ENCODE measurements at regions not wholly inside any gene's neighbourhood (a gene's known extent, or its start where the extent isn't known, plus 50 kb on each side); places are given as distances from the start of the nearest gene placed in this dataset.
A peak's percentile ranks its signal among the peaks of the same experiment; 100 is the strongest.

GRCh38 chr11:64477675-64478074 lies 78.1 kb upstream of the SLC22A11 start:
- TF ChIP-seq EP300 (IDR thresholded peaks at IDR 0.05; ENCODE audit: borderline replicate concordance) (no peak), RAD21 (IDR thresholded peaks at IDR 0.05; ENCODE audit: low read depth) (no peak), MAX (IDR thresholded peaks at IDR 0.05) (no peak)
- TF ChIP-seq, protein P1, sequence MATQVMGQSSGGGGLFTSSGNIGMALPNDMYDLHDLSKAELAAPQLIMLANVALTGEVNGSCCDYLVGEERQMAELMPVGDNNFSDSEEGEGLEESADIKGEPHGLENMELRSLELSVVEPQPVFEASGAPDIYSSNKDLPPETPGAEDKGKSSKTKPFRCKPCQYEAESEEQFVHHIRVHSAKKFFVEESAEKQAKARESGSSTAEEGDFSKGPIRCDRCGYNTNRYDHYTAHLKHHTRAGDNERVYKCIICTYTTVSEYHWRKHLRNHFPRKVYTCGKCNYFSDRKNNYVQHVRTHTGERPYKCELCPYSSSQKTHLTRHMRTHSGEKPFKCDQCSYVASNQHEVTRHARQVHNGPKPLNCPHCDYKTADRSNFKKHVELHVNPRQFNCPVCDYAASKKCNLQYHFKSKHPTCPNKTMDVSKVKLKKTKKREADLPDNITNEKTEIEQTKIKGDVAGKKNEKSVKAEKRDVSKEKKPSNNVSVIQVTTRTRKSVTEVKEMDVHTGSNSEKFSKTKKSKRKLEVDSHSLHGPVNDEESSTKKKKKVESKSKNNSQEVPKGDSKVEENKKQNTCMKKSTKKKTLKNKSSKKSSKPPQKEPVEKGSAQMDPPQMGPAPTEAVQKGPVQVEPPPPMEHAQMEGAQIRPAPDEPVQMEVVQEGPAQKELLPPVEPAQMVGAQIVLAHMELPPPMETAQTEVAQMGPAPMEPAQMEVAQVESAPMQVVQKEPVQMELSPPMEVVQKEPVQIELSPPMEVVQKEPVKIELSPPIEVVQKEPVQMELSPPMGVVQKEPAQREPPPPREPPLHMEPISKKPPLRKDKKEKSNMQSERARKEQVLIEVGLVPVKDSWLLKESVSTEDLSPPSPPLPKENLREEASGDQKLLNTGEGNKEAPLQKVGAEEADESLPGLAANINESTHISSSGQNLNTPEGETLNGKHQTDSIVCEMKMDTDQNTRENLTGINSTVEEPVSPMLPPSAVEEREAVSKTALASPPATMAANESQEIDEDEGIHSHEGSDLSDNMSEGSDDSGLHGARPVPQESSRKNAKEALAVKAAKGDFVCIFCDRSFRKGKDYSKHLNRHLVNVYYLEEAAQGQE (IDR thresholded peaks at IDR 0.05; ENCODE audit: low read depth) = no peak

GRCh38 chr11:64482588-64482987 lies 73.2 kb upstream of the SLC22A11 start:
- no peak for TF ChIP-seq TEAD4 (IDR thresholded peaks at IDR 0.05)
- TF ChIP-seq RAD21 (IDR thresholded peaks at IDR 0.05; ENCODE audit: low read depth) = no peak
- no peak for TF ChIP-seq EGR1 (IDR thresholded peaks at IDR 0.05)
- TF ChIP-seq CREB1 (IDR thresholded peaks at IDR 0.05; ENCODE audit: low read depth) = no peak
- TF ChIP-seq, protein P1 (IDR thresholded peaks at IDR 0.05; ENCODE audit: low read depth) = no peak
- TF ChIP-seq TAF1 (IDR thresholded peaks at IDR 0.05; ENCODE audit: low read depth) = no peak
- no peak for TF ChIP-seq YY1 (IDR thresholded peaks at IDR 0.05; ENCODE audit: low read depth)
- no peak for TF ChIP-seq CEBPB (IDR thresholded peaks at IDR 0.05)

- TF ChIP-seq EGR1 (IDR thresholded peaks at IDR 0.05) (no peak), RAD21 (IDR thresholded peaks at IDR 0.05; ENCODE audit: low read depth) (no peak), YY1 (IDR thresholded peaks at IDR 0.05; ENCODE audit: low read depth) (no peak), CREB1 (IDR thresholded peaks at IDR 0.05; ENCODE audit: low read depth) (no peak), FOXM1 (IDR thresholded peaks at IDR 0.05; ENCODE audit: borderline replicate concordance, low read depth) (no peak), NFIC (IDR thresholded peaks at IDR 0.05) (no peak), MAX (IDR thresholded peaks at IDR 0.05) (no peak), TCF12 (IDR thresholded peaks at IDR 0.05; ENCODE audit: low read depth) (no peak), EP300 (IDR thresholded peaks at IDR 0.05; ENCODE audit: borderline replicate concordance) (no peak), USF1 (IDR thresholded peaks at IDR 0.05) (no peak), CEBPB (IDR thresholded peaks at IDR 0.05) (no peak), TAF1 (IDR thresholded peaks at IDR 0.05; ENCODE audit: low read depth) (no peak)
- TF ChIP-seq, protein P1 (IDR thresholded peaks at IDR 0.05; ENCODE audit: low read depth) = no peak
These were observed 71.3 kb upstream of the SLC22A11 start for GRCh38 chr11:64484191-64485022.

- no peak for TF ChIP-seq FOXM1 (IDR thresholded peaks at IDR 0.05; ENCODE audit: borderline replicate concordance, low read depth)
- no peak for TF ChIP-seq TEAD4 (IDR thresholded peaks at IDR 0.05)
- no peak for TF ChIP-seq EGR1 (IDR thresholded peaks at IDR 0.05)
- TF ChIP-seq TAF1 (IDR thresholded peaks at IDR 0.05; ENCODE audit: low read depth) = no peak
These were observed 70.7 kb upstream of the SLC22A11 start for GRCh38 chr11:64485074-64485473.

DNA sequence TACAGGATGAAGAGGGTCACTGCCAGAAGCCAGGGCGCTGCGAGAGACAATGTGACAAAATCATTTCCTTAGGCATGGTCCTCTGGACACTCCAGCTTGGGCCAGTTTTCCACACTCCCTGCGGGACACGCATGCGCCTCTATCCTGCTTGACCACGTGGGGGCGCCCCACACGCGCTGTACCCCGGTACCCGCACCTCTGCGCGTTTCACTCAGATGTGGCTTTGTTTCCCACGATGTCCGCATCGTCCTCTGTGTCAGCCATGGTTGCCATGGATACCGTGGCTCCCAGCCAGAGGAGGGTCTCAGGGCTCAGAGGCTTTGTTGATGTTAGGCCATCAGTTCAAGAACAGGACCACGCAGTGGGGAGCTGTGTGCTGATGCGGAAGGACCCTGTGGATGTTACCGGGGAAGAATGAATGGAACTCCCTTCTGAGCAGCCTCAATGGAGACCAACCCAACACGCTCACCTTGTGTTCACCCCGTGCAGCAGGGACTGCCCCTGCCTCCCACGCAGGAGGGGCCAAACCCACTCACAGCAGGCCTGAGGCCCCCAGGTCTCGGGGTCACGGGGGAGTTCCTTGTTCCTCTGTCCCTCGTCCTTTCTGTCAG lies 65.8 kb upstream of the SLC22A11 start:
- peak; percentile 36; the same call in 1 of the 2 replicates for TF ChIP-seq MAX (IDR thresholded peaks at IDR 0.05)
- no peak for TF ChIP-seq FOXM1 (IDR thresholded peaks at IDR 0.05; ENCODE audit: borderline replicate concordance, low read depth)
- peak; percentile 80 for TF ChIP-seq RAD21 (IDR thresholded peaks at IDR 0.05; ENCODE audit: low read depth)
- peak; percentile 21; the same call in 1 of the 2 replicates for TF ChIP-seq USF1 (IDR thresholded peaks at IDR 0.05)
